Adrenal gland (tissue), 5 donors: ENCODE measurements at regions not wholly inside any gene's neighbourhood (a gene's known extent, or its start where the extent isn't known, plus 50 kb on each side); places are given as distances from the start of the nearest gene placed in this dataset.

ENCODE experiments used
- CTCF ChIP-seq, 6 experiments: fragments of 450-650 bp in 4 of 6; fragments of 200-600 bp in 2 of 6; sonication (generic) in 1 of 6; IDR thresholded peaks; 1 replicate in 5 of 6; 2 replicates in 1 of 6; pipeline versions ENCODE4 v1.5.1 to v1.8.0; 2016 to 2021; ENCODE audit warnings: antibody characterized with exemption in 6 of 6, mild to moderate bottlenecking in 2 of 6, moderate library complexity in 1 of 6
- POLR2A ChIP-seq, 2 donors: fragments of 450-650 bp; IDR thresholded peaks; one replicate each; pipeline ENCODE4 v1.6.1; 2017; ENCODE audit warnings: antibody characterized with exemption in 2 of 2, mild to moderate bottlenecking in 2 of 2, moderate library complexity in 1 of 2
- donor health status: DM: no; HTN: no; CAD: no.

- TF ChIP-seq CTCF (IDR thresholded peaks at IDR 0.05) (no peak), POLR2A (IDR thresholded peaks at IDR 0.05) (no peak)
Observed at GRCh38 chr5:61912559-61912958, 393.4 kb upstream of the KIF2A start.
